ENCODE measurements at regions not wholly inside any gene's neighbourhood (a gene's known extent, or its start where the extent isn't known, plus 50 kb on each side); places are given as distances from the start of the nearest gene placed in this dataset.

GRCh38 chr3:30469133-30469532, 137.3 kb upstream of the TGFBR2 start:
- Histone ChIP-seq H3K9me3 (ENCODE audit: control insufficient read depth in 2 of 2, insufficient read depth in 1 of 2, low read length in 1 of 2) (no peaks in the 10 kb centered on the region), H3K27me3 (ENCODE audit: control insufficient read depth in 2 of 2, insufficient read depth in 1 of 2, low read length in 1 of 2) (no peaks in the 10 kb centered on the region), H3K27ac (ENCODE audit: low read depth in 1 of 2, low read length in 1 of 2) (no peak overlapping the region), H3K4me1 (ENCODE audit: control insufficient read depth in 2 of 2, insufficient read depth in 2 of 2, low read length in 2 of 2) (peaks cover 3% of the 10 kb centered on the region in 2 donors), H3K36me3 (ENCODE audit: control insufficient read depth in 2 of 2, insufficient read depth in 2 of 2, low read length in 1 of 2) (no peaks in the 10 kb centered on the region), H3K4me3 (ENCODE audit: low read length in 2 of 2) (no peak overlapping the region)
- no peak for DNase-seq (ENCODE audit: low read depth in 6 of 9, low spot score in 9 of 9)

- DNase-seq (ENCODE audit: low read depth in 6 of 9, low spot score in 9 of 9): no peak
- 94% methylated on average over 2 of the region's 2 CpGs for WGBS
- Histone ChIP-seq H3K36me3 (ENCODE audit: control insufficient read depth in 2 of 2, insufficient read depth in 2 of 2, low read length in 1 of 2) (no peaks in the 10 kb centered on the region), H3K9me3 (ENCODE audit: control insufficient read depth in 2 of 2, insufficient read depth in 1 of 2, low read length in 1 of 2) (no peaks in the 10 kb centered on the region), H3K27ac (ENCODE audit: low read depth in 1 of 2, low read length in 1 of 2) (no peak overlapping the region), H3K4me1 (ENCODE audit: control insufficient read depth in 2 of 2, insufficient read depth in 2 of 2, low read length in 2 of 2) (peaks cover 3% of the 10 kb centered on the region in 2 donors), H3K27me3 (ENCODE audit: control insufficient read depth in 2 of 2, insufficient read depth in 1 of 2, low read length in 1 of 2) (no peaks in the 10 kb centered on the region), H3K4me3 (ENCODE audit: low read length in 2 of 2) (no peak overlapping the region)
These were observed 135.9 kb upstream of the TGFBR2 start for GRCh38 chr3:30470496-30470895.

- WGBS: 94% methylated on average over 2 of the region's 2 CpGs
- DNase-seq (ENCODE audit: low read depth in 6 of 9, low spot score in 9 of 9): peak in 1 of 9 donors; percentile 10
- Histone ChIP-seq H3K4me3 (ENCODE audit: low read length in 2 of 2) (no peak overlapping the region), H3K27me3 (ENCODE audit: control insufficient read depth in 2 of 2, insufficient read depth in 1 of 2, low read length in 1 of 2) (no peaks in the 10 kb centered on the region), H3K36me3 (ENCODE audit: control insufficient read depth in 2 of 2, insufficient read depth in 2 of 2, low read length in 1 of 2) (no peaks in the 10 kb centered on the region), H3K27ac (ENCODE audit: low read depth in 1 of 2, low read length in 1 of 2) (no peak overlapping the region), H3K9me3 (ENCODE audit: control insufficient read depth in 2 of 2, insufficient read depth in 1 of 2, low read length in 1 of 2) (no peaks in the 10 kb centered on the region), H3K4me1 (ENCODE audit: control insufficient read depth in 2 of 2, insufficient read depth in 2 of 2, low read length in 2 of 2) (peaks cover 3% of the 10 kb centered on the region in 2 donors)
These were observed 135.3 kb upstream of the TGFBR2 start for GRCh38 chr3:30471066-30471465.

- no peak overlapping the region for H3K27ac ChIP-seq (ENCODE audit: low read depth in 1 of 2, low read length in 1 of 2)
- H3K36me3 ChIP-seq (ENCODE audit: control insufficient read depth in 2 of 2, insufficient read depth in 2 of 2, low read length in 1 of 2): no peaks in the 10 kb centered on the region
- H3K4me1 ChIP-seq (ENCODE audit: control insufficient read depth in 2 of 2, insufficient read depth in 2 of 2, low read length in 2 of 2): peaks cover 3% of the 10 kb centered on the region in 2 donors
- no peaks in the 10 kb centered on the region for H3K9me3 ChIP-seq (ENCODE audit: control insufficient read depth in 2 of 2, insufficient read depth in 1 of 2, low read length in 1 of 2)
- H3K27me3 ChIP-seq (ENCODE audit: control insufficient read depth in 2 of 2, insufficient read depth in 1 of 2, low read length in 1 of 2): no peaks in the 10 kb centered on the region
- DNase-seq (ENCODE audit: low read depth in 6 of 9, low spot score in 9 of 9): no peak
- no peak overlapping the region for H3K4me3 ChIP-seq (ENCODE audit: low read length in 2 of 2)
These were observed 134.5 kb upstream of the TGFBR2 start for GRCh38 chr3:30471796-30472489.

- WGBS: 95% methylated on average over 3 of the region's 3 CpGs
- no peaks in the 10 kb centered on the region for H3K36me3 ChIP-seq (ENCODE audit: control insufficient read depth in 2 of 2, insufficient read depth in 2 of 2, low read length in 1 of 2)
- DNase-seq (ENCODE audit: low read depth in 6 of 9, low spot score in 9 of 9): no peak
- no peaks in the 10 kb centered on the region for H3K27me3 ChIP-seq (ENCODE audit: control insufficient read depth in 2 of 2, insufficient read depth in 1 of 2, low read length in 1 of 2)
- H3K27ac ChIP-seq (ENCODE audit: low read depth in 1 of 2, low read length in 1 of 2): no peak overlapping the region
- H3K9me3 ChIP-seq (ENCODE audit: control insufficient read depth in 2 of 2, insufficient read depth in 1 of 2, low read length in 1 of 2): no peaks in the 10 kb centered on the region
- peaks cover 3% of the 10 kb centered on the region in 2 donors for H3K4me1 ChIP-seq (ENCODE audit: control insufficient read depth in 2 of 2, insufficient read depth in 2 of 2, low read length in 2 of 2)
- H3K4me3 ChIP-seq (ENCODE audit: low read length in 2 of 2): no peak overlapping the region
These were observed 132.9 kb upstream of the TGFBR2 start for GRCh38 chr3:30473374-30474051.

- Histone ChIP-seq H3K4me3 (ENCODE audit: low read length in 2 of 2) (no peak overlapping the region), H3K4me1 (ENCODE audit: control insufficient read depth in 2 of 2, insufficient read depth in 2 of 2, low read length in 2 of 2) (peaks cover 3% of the 10 kb centered on the region in 2 donors), H3K27me3 (ENCODE audit: control insufficient read depth in 2 of 2, insufficient read depth in 1 of 2, low read length in 1 of 2) (no peaks in the 10 kb centered on the region), H3K9me3 (ENCODE audit: control insufficient read depth in 2 of 2, insufficient read depth in 1 of 2, low read length in 1 of 2) (no peaks in the 10 kb centered on the region), H3K27ac (ENCODE audit: low read depth in 1 of 2, low read length in 1 of 2) (no peak overlapping the region), H3K36me3 (ENCODE audit: control insufficient read depth in 2 of 2, insufficient read depth in 2 of 2, low read length in 1 of 2) (no peaks in the 10 kb centered on the region)
- no peak for DNase-seq (ENCODE audit: low read depth in 6 of 9, low spot score in 9 of 9)
- WGBS: 98% methylated on average over 1 of the region's 1 CpG
These were observed 132.0 kb upstream of the TGFBR2 start for GRCh38 chr3:30474371-30474770.

- Histone ChIP-seq H3K4me1 (ENCODE audit: control insufficient read depth in 2 of 2, insufficient read depth in 2 of 2, low read length in 2 of 2) (peaks cover 3% of the 10 kb centered on the region in 2 donors), H3K4me3 (ENCODE audit: low read length in 2 of 2) (no peak overlapping the region), H3K27ac (ENCODE audit: low read depth in 1 of 2, low read length in 1 of 2) (no peak overlapping the region), H3K27me3 (ENCODE audit: control insufficient read depth in 2 of 2, insufficient read depth in 1 of 2, low read length in 1 of 2) (no peaks in the 10 kb centered on the region), H3K36me3 (ENCODE audit: control insufficient read depth in 2 of 2, insufficient read depth in 2 of 2, low read length in 1 of 2) (no peaks in the 10 kb centered on the region), H3K9me3 (ENCODE audit: control insufficient read depth in 2 of 2, insufficient read depth in 1 of 2, low read length in 1 of 2) (peaks cover 0 to 3% of the 10 kb centered on the region in 2 donors)
- WGBS: 92% methylated on average over 5 of the region's 5 CpGs
- DNase-seq (ENCODE audit: low read depth in 6 of 9, low spot score in 9 of 9): peak in 2 of 9 donors; percentile 15 to 49
These were observed 131.2 kb upstream of the TGFBR2 start for GRCh38 chr3:30475038-30475808.

GRCh38 chr3:30475809-30476178, 130.6 kb upstream of the TGFBR2 start:
- Histone ChIP-seq H3K4me1 (ENCODE audit: control insufficient read depth in 2 of 2, insufficient read depth in 2 of 2, low read length in 2 of 2) (peaks cover 3% of the 10 kb centered on the region in 2 donors), H3K4me3 (ENCODE audit: low read length in 2 of 2) (no peak overlapping the region), H3K27ac (ENCODE audit: low read depth in 1 of 2, low read length in 1 of 2) (no peak overlapping the region), H3K27me3 (ENCODE audit: control insufficient read depth in 2 of 2, insufficient read depth in 1 of 2, low read length in 1 of 2) (no peaks in the 10 kb centered on the region), H3K36me3 (ENCODE audit: control insufficient read depth in 2 of 2, insufficient read depth in 2 of 2, low read length in 1 of 2) (no peaks in the 10 kb centered on the region), H3K9me3 (ENCODE audit: control insufficient read depth in 2 of 2, insufficient read depth in 1 of 2, low read length in 1 of 2) (peaks cover 0 to 5% of the 10 kb centered on the region in 2 donors)
- 98% methylated on average over 2 of the region's 2 CpGs for WGBS
- DNase-seq (ENCODE audit: low read depth in 6 of 9, low spot score in 9 of 9): no peak

All from thymus (tissue), 11 donors.